GM21737 (cell line): ENCODE measurements at regions not wholly inside any gene's neighbourhood (a gene's known extent, or its start where the extent isn't known, plus 50 kb on each side); places are given as distances from the start of the nearest gene placed in this dataset.

Experiments
- ATAC-seq: cut with Tn5 transposase; IDR thresholded peaks from one replicate; pipeline ENCODE4 v1.9.1; 2021; ENCODE audit warnings: mild to moderate bottlenecking, moderate library complexity; ENCODE audit not compliant: unreplicated experiment

GRCh38 chr10:78688230-78688900 lies 380.4 kb upstream of the ZMIZ1 start:
- no peak for ATAC-seq

- no peak for ATAC-seq
Measured at GRCh38 chr10:78688901-78689583, 379.7 kb upstream of the ZMIZ1 start.

GRCh38 chr10:78689584-78689935 lies 379.2 kb upstream of the ZMIZ1 start:
- ATAC-seq, result no peak

- no peak for ATAC-seq
Measured at GRCh38 chr10:78690354-78691111, 378.2 kb upstream of the ZMIZ1 start.

- no peak for ATAC-seq
Measured at GRCh38 chr10:78691301-78692030, 377.3 kb upstream of the ZMIZ1 start.

GRCh38 chr10:78692071-78692470 lies 376.7 kb upstream of the ZMIZ1 start:
- no peak for ATAC-seq

- no peak for ATAC-seq
Measured at GRCh38 chr10:78695846-78696245, 372.9 kb upstream of the ZMIZ1 start.

GRCh38 chr10:78696791-78697395 lies 371.9 kb upstream of the ZMIZ1 start:
- ATAC-seq, result no peak

GRCh38 chr10:78699971-78700370 lies 368.8 kb upstream of the ZMIZ1 start:
- ATAC-seq, result no peak

- no peak for ATAC-seq
Measured at GRCh38 chr10:78700413-78700812, 368.4 kb upstream of the ZMIZ1 start.

GRCh38 chr10:78700816-78701520 lies 367.8 kb upstream of the ZMIZ1 start:
- no peak for ATAC-seq

GRCh38 chr10:78702186-78702585 lies 366.6 kb upstream of the ZMIZ1 start:
- no peak for ATAC-seq

GRCh38 chr10:78702876-78703275 lies 365.9 kb upstream of the ZMIZ1 start:
- no peak for ATAC-seq

GRCh38 chr10:78703593-78703992 lies 365.2 kb upstream of the ZMIZ1 start:
- no peak for ATAC-seq

GRCh38 chr10:78706256-78706655 lies 362.5 kb upstream of the ZMIZ1 start:
- no peak for ATAC-seq

GRCh38 chr10:78706726-78707540 lies 361.8 kb upstream of the ZMIZ1 start:
- no peak for ATAC-seq

- ATAC-seq, result no peak
Measured at GRCh38 chr10:78707745-78708144, 361.0 kb upstream of the ZMIZ1 start.

GRCh38 chr10:78712147-78712546 lies 356.6 kb upstream of the ZMIZ1 start:
- no peak for ATAC-seq

GRCh38 chr10:78713659-78714058 lies 355.1 kb upstream of the ZMIZ1 start:
- ATAC-seq, result no peak

GRCh38 chr10:78714225-78714624 lies 354.5 kb upstream of the ZMIZ1 start:
- no peak for ATAC-seq
